ENCODE measurements at regions not wholly inside any gene's neighbourhood (a gene's known extent, or its start where the extent isn't known, plus 50 kb on each side); places are given as distances from the start of the nearest gene placed in this dataset.
A peak's percentile ranks its signal among the peaks of the same experiment; 100 is the strongest.

DNA sequence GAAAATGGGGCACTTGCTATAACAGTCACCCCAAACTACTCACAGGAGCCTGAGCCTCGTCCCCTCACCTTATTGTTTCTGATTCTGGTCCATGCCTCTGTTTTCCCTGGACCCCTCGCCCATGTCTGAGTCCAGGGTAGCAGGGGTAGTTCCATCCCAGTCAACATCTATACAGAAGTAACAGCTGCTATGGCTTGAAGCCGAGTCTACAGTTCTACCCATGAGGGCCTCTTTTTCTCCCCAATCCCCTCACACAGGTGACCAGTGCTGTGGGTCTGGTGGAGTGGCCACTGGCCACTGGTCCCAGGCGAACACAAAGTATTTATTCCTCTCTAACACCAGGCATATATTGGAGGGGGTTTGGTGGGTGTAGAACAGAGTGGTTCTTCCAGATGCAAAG is 116.4 kb downstream of the ZNF280B start:
- Histone ChIP-seq H2BK5ac (ENCODE audit: low read length) (no peak overlapping the region), H3K4me2 (ENCODE audit: low read length) (no peak overlapping the region), H3K27ac (ENCODE audit: low read depth, low read length) (no peak overlapping the region), H2BK120ac (ENCODE audit: low read depth, low read length) (no peak overlapping the region), H2AK5ac (ENCODE audit: low read length) (no peak overlapping the region), H3K18ac (ENCODE audit: low read length) (no peak overlapping the region), H3K4me1 (ENCODE audit: control insufficient read depth, low read depth, low read length) (no peaks in the 10 kb centered on the region), H4K8ac (ENCODE audit: low read depth, low read length) (no peak overlapping the region), H3K4ac (ENCODE audit: low read depth, low read length) (no peak overlapping the region), H3K56ac (ENCODE audit: low read length) (no peak overlapping the region), H3K36me3 (ENCODE audit: control insufficient read depth, insufficient read depth, low read length) (no peaks in the 10 kb centered on the region), H3K9ac (ENCODE audit: low read length) (no peak overlapping the region), H2BK15ac (replicated peaks; ENCODE audit: low read depth) (no peak overlapping the region), H3K23ac (ENCODE audit: low read length) (no peak overlapping the region), H3K79me1 (ENCODE audit: low read length) (no peaks in the 10 kb centered on the region), H3K27me3 (ENCODE audit: insufficient read depth, low read length, poor library complexity) (no peaks in the 10 kb centered on the region), H3K79me2 (ENCODE audit: control insufficient read depth, insufficient read depth, low read length) (no peaks in the 10 kb centered on the region), H3K4me3 (ENCODE audit: low read length) (no peak overlapping the region), H4K5ac (ENCODE audit: low read length) (no peak overlapping the region)
- DNase-seq, result no peak
- WGBS (ENCODE audit: extremely low coverage, insufficient coverage, low lambda C conversion rate), result no CpG with 5 or more reads among the region's 4 CpGs

DNA sequence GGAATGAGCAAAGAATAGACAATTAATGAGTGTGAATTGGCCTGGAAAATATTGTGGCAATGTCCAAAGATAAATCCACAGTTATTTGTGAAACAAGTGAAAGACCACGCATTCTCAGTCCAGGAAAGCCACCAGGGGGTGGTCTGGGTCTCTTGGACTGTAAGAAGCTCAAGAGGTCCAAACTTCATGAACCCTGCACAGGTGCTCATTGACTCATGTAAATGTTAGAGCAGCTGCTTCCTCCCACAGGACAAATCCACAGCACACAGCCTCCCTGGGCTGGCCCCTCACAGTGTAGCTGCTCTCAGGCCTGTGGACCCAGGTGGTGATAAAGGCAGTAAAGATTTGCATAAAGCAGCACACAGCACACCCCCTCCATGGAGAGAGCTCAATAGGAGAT is 114.0 kb downstream of the ZNF280B start:
- Histone ChIP-seq H3K23ac (ENCODE audit: low read length) (no peak overlapping the region), H3K56ac (ENCODE audit: low read length) (no peak overlapping the region), H4K8ac (ENCODE audit: low read depth, low read length) (no peak overlapping the region), H3K27ac (ENCODE audit: low read depth, low read length) (no peak overlapping the region), H4K5ac (ENCODE audit: low read length) (no peak overlapping the region), H3K36me3 (ENCODE audit: control insufficient read depth, insufficient read depth, low read length) (no peaks in the 10 kb centered on the region), H3K79me1 (ENCODE audit: low read length) (no peaks in the 10 kb centered on the region), H2BK5ac (ENCODE audit: low read length) (no peak overlapping the region), H2BK15ac (replicated peaks; ENCODE audit: low read depth) (no peak overlapping the region), H3K18ac (ENCODE audit: low read length) (no peak overlapping the region), H2BK120ac (ENCODE audit: low read depth, low read length) (no peak overlapping the region), H3K9ac (ENCODE audit: low read length) (no peak overlapping the region), H3K4me3 (ENCODE audit: low read length) (no peak overlapping the region), H2AK5ac (ENCODE audit: low read length) (no peak overlapping the region), H3K4ac (ENCODE audit: low read depth, low read length) (no peak overlapping the region), H3K79me2 (ENCODE audit: control insufficient read depth, insufficient read depth, low read length) (no peaks in the 10 kb centered on the region), H3K27me3 (ENCODE audit: insufficient read depth, low read length, poor library complexity) (no peaks in the 10 kb centered on the region), H3K4me2 (ENCODE audit: low read length) (no peak overlapping the region), H3K4me1 (ENCODE audit: control insufficient read depth, low read depth, low read length) (no peaks in the 10 kb centered on the region)
- DNase-seq, result no peak
- no CpG with 5 or more reads among the region's 1 CpG for WGBS (ENCODE audit: extremely low coverage, insufficient coverage, low lambda C conversion rate)

DNA sequence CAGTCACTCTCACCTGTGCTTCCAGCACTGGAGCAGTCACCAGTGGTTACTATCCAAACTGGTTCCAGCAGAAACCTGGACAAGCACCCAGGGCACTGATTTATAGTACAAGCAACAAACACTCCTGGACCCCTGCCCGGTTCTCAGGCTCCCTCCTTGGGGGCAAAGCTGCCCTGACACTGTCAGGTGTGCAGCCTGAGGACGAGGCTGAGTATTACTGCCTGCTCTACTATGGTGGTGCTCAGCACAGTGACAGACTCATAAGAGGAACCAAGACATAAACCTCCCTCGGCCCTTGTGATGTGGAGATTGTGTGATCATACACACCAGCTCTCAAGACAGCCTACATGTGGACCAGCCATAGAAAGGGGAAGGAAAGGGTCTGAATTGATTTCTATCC is 113.3 kb downstream of the ZNF280B start:
- Histone ChIP-seq H4K8ac (ENCODE audit: low read depth, low read length) (no peak overlapping the region), H3K27ac (ENCODE audit: low read depth, low read length) (no peak overlapping the region), H3K56ac (ENCODE audit: low read length) (no peak overlapping the region), H2BK5ac (ENCODE audit: low read length) (no peak overlapping the region), H3K4ac (ENCODE audit: low read depth, low read length) (no peak overlapping the region), H4K5ac (ENCODE audit: low read length) (no peak overlapping the region), H2BK120ac (ENCODE audit: low read depth, low read length) (no peak overlapping the region), H3K9ac (ENCODE audit: low read length) (no peak overlapping the region), H3K4me1 (ENCODE audit: control insufficient read depth, low read depth, low read length) (no peaks in the 10 kb centered on the region), H3K4me3 (ENCODE audit: low read length) (no peak overlapping the region), H3K79me2 (ENCODE audit: control insufficient read depth, insufficient read depth, low read length) (no peaks in the 10 kb centered on the region), H3K23ac (ENCODE audit: low read length) (no peak overlapping the region), H3K4me2 (ENCODE audit: low read length) (no peak overlapping the region), H3K79me1 (ENCODE audit: low read length) (no peaks in the 10 kb centered on the region), H2BK15ac (replicated peaks; ENCODE audit: low read depth) (no peak overlapping the region), H3K18ac (ENCODE audit: low read length) (no peak overlapping the region), H3K27me3 (ENCODE audit: insufficient read depth, low read length, poor library complexity) (no peaks in the 10 kb centered on the region), H3K36me3 (ENCODE audit: control insufficient read depth, insufficient read depth, low read length) (no peaks in the 10 kb centered on the region), H2AK5ac (ENCODE audit: low read length) (no peak overlapping the region)
- DNase-seq, result no peak
- no CpG with 5 or more reads among the region's 3 CpGs for WGBS (ENCODE audit: extremely low coverage, insufficient coverage, low lambda C conversion rate)

DNA sequence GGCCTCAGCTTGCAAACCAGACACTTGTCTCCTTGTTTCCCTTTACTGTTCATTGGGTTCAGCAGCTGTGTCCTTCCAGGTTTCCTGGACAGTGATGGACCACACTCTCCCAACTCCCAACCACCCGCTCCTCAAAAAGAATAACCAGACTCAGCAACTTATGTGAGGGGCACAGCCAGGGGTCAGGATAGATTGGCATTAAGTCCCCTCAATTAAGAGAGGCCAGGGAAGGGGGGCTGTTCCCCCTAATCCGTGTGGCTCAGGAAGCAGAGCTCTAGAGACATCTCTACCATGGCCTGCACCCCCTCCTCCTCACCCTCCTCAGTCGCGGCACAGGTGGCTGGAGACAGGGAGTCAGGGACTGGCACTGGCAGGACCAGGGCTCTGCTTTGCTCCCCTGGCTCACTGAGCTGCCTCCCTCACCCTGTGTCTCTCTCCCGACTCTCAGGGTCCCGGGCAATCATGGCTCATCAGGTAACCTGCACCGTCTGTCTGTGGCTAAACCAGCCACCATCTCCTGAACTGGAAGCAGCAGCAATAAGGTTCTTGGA is 111.7 kb downstream of the ZNF280B start:
- no peak overlapping the region for H2BK5ac ChIP-seq (ENCODE audit: low read length)
- no peak overlapping the region for H3K56ac ChIP-seq (ENCODE audit: low read length)
- H3K23ac ChIP-seq (ENCODE audit: low read length), result no peak overlapping the region
- H3K4me2 ChIP-seq (ENCODE audit: low read length), result no peak overlapping the region
- H3K4me3 ChIP-seq (ENCODE audit: low read length), result no peak overlapping the region
- no peak overlapping the region for H3K18ac ChIP-seq (ENCODE audit: low read length)
- no peak overlapping the region for H3K27ac ChIP-seq (ENCODE audit: low read depth, low read length)
- H2BK120ac ChIP-seq (ENCODE audit: low read depth, low read length), result no peak overlapping the region
- no peaks in the 10 kb centered on the region for H3K4me1 ChIP-seq (ENCODE audit: control insufficient read depth, low read depth, low read length)
- no peak overlapping the region for H4K5ac ChIP-seq (ENCODE audit: low read length)
- no peak overlapping the region for H3K4ac ChIP-seq (ENCODE audit: low read depth, low read length)
- no peak overlapping the region for H2AK5ac ChIP-seq (ENCODE audit: low read length)
- H3K36me3 ChIP-seq (ENCODE audit: control insufficient read depth, insufficient read depth, low read length), result no peaks in the 10 kb centered on the region
- no peak overlapping the region for H3K9ac ChIP-seq (ENCODE audit: low read length)
- no peak overlapping the region for H4K8ac ChIP-seq (ENCODE audit: low read depth, low read length)
- DNase-seq, result no peak
- no peaks in the 10 kb centered on the region for H3K79me1 ChIP-seq (ENCODE audit: low read length)
- H3K27me3 ChIP-seq (ENCODE audit: insufficient read depth, low read length, poor library complexity), result no peaks in the 10 kb centered on the region
- WGBS (ENCODE audit: extremely low coverage, insufficient coverage, low lambda C conversion rate), result no CpG with 5 or more reads among the region's 7 CpGs
- H2BK15ac ChIP-seq (replicated peaks; ENCODE audit: low read depth), result no peak overlapping the region
- H3K79me2 ChIP-seq (ENCODE audit: control insufficient read depth, insufficient read depth, low read length), result no peaks in the 10 kb centered on the region

DNA sequence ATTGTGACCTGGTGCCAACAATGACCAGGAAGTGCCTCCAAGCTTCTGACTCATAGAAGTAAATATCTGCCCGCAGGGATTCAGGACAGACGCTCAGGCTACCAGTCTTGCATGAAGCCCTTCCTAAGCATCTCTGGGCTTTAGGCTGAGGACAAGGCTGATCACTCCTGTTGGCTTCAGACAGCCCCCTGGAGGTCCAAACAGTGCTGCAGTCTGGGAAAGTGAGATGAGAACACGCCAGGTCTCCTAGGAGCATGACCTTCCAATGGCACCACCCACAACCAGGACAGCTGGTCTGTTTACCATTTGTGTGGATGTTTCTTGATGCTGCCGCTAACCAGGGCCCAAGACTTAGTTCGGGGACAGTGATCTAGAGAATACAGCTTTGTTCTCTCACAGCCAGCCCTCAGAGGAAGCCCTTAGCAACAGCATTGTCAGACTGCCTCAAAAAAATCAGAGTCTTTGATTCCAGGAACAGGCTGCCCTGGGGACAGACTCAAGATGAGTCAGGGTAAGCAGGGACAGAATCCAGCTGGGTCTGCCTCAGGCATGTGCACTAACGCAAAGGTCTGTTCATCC is 111.2 kb downstream of the ZNF280B start:
- H4K8ac ChIP-seq (ENCODE audit: low read depth, low read length), result no peak overlapping the region
- H3K56ac ChIP-seq (ENCODE audit: low read length), result no peak overlapping the region
- no peaks in the 10 kb centered on the region for H3K27me3 ChIP-seq (ENCODE audit: insufficient read depth, low read length, poor library complexity)
- H3K23ac ChIP-seq (ENCODE audit: low read length), result no peak overlapping the region
- peak; percentile 34 for DNase-seq
- H4K5ac ChIP-seq (ENCODE audit: low read length), result no peak overlapping the region
- no peak overlapping the region for H2BK5ac ChIP-seq (ENCODE audit: low read length)
- no peaks in the 10 kb centered on the region for H3K79me2 ChIP-seq (ENCODE audit: control insufficient read depth, insufficient read depth, low read length)
- H3K27ac ChIP-seq (ENCODE audit: low read depth, low read length), result no peak overlapping the region
- no peak overlapping the region for H2AK5ac ChIP-seq (ENCODE audit: low read length)
- H3K79me1 ChIP-seq (ENCODE audit: low read length), result no peaks in the 10 kb centered on the region
- no CpG with 5 or more reads among the region's 6 CpGs for WGBS (ENCODE audit: extremely low coverage, insufficient coverage, low lambda C conversion rate)
- no peaks in the 10 kb centered on the region for H3K4me1 ChIP-seq (ENCODE audit: control insufficient read depth, low read depth, low read length)
- no peak overlapping the region for H3K9ac ChIP-seq (ENCODE audit: low read length)
- no peaks in the 10 kb centered on the region for H3K36me3 ChIP-seq (ENCODE audit: control insufficient read depth, insufficient read depth, low read length)
- H3K4ac ChIP-seq (ENCODE audit: low read depth, low read length), result no peak overlapping the region
- H2BK120ac ChIP-seq (ENCODE audit: low read depth, low read length), result no peak overlapping the region
- H3K4me2 ChIP-seq (ENCODE audit: low read length), result no peak overlapping the region
- H2BK15ac ChIP-seq (replicated peaks; ENCODE audit: low read depth), result no peak overlapping the region
- H3K18ac ChIP-seq (ENCODE audit: low read length), result no peak overlapping the region
- H3K4me3 ChIP-seq (ENCODE audit: low read length), result no peak overlapping the region
